Naive thymus-derived CD4-positive, alpha-beta T cell (primary cell): ENCODE measurements at regions not wholly inside any gene's neighbourhood (a gene's known extent, or its start where the extent isn't known, plus 50 kb on each side); places are given as distances from the start of the nearest gene placed in this dataset.

ENCODE experiments used
- ATAC-seq: fragments of 150-1000 bp; cut with Tn5 transposase; 2 replicates; pipeline ENCODE4 v1.10.0; 2021; ENCODE audit warnings: mild to moderate bottlenecking, moderate library complexity
- CTCF ChIA-PET: fragments of 350-600 bp; sonication (Branson Sonifier 250); formaldehyde crosslinking; loops from one replicate; lab custom pipeline; 2021; ENCODE audit warnings: antibody characterized with exemption; lab: Charles Lee
- POLR2A ChIA-PET: fragments of 350-600 bp; sonication (Branson Sonifier 250); formaldehyde crosslinking; loops from one replicate; lab custom pipeline; 2021; ENCODE audit warnings: antibody characterized with exemption, inconsistent platforms; lab: Charles Lee
- DNase-seq, 9 donors: peaks; one replicate each; pipeline versions ENCODE4 v3.0.0 to v3.0.0-alpha.2; 2020 to 2022; ENCODE audit warnings: mixed read lengths in 1 of 9
- H3K27ac ChIP-seq: one replicate; pipeline ENCODE4 v1.7.0; 2013; ENCODE audit warnings: mild to moderate bottlenecking, low read depth, low read length, moderate library complexity
- H3K27me3 ChIP-seq, 2 donors: one replicate each; pipeline ENCODE4 v1.7.0; 2013; ENCODE audit warnings: low read length in 2 of 2, mild to moderate bottlenecking in 2 of 2, moderate library complexity in 2 of 2; ENCODE audit not compliant: control insufficient read depth in 2 of 2, insufficient read depth in 2 of 2
- H3K36me3 ChIP-seq, 3 experiments: 1 replicate in 2 of 3; 2 replicates in 1 of 3; pipeline ENCODE4 v1.7.0; 2013; ENCODE audit warnings: low read length in 3 of 3, mild to moderate bottlenecking in 3 of 3, moderate library complexity in 1 of 3; ENCODE audit not compliant: insufficient read depth in 3 of 3, control insufficient read depth in 2 of 3
- H3K4me1 ChIP-seq, 2 donors: one replicate each; pipeline ENCODE4 v1.7.0; 2013; ENCODE audit warnings: low read length in 2 of 2, mild to moderate bottlenecking in 2 of 2, moderate library complexity in 1 of 2; ENCODE audit not compliant: control insufficient read depth in 2 of 2, insufficient read depth in 2 of 2
- H3K4me3 ChIP-seq: 2 replicates; pipeline ENCODE4 v1.7.0; 2013; ENCODE audit warnings: mild to moderate bottlenecking, low read length
- H3K9me3 ChIP-seq, 3 experiments: 1 replicate in 2 of 3; 2 replicates in 1 of 3; pipeline ENCODE4 v1.7.0; 2013; ENCODE audit warnings: low read length in 3 of 3; ENCODE audit not compliant: control insufficient read depth in 2 of 3
- H3K27ac Mint-ChIP-seq, 9 donors: one replicate each; pipeline ENCODE4 v1.8.0; 2020 to 2022; ENCODE audit warnings: mixed read lengths in 9 of 9, mild to moderate bottlenecking in 8 of 9, moderate library complexity in 5 of 9, inconsistent platforms in 2 of 9
- H3K27me3 Mint-ChIP-seq, 5 donors: one replicate each; pipeline ENCODE4 v1.8.0; 2021 to 2022; ENCODE audit warnings: mixed read lengths in 5 of 5, mild to moderate bottlenecking in 1 of 5
- H3K36me3 Mint-ChIP-seq, 5 donors: one replicate each; pipeline ENCODE4 v1.8.0; 2020 to 2022; ENCODE audit warnings: mixed read lengths in 5 of 5, mild to moderate bottlenecking in 3 of 5, inconsistent platforms in 1 of 5
- H3K4me1 Mint-ChIP-seq, 7 donors: one replicate each; pipeline ENCODE4 v1.8.0; 2020 to 2022; ENCODE audit warnings: mixed read lengths in 7 of 7, mild to moderate bottlenecking in 3 of 7, inconsistent platforms in 1 of 7
- H3K4me3 Mint-ChIP-seq, 10 donors: one replicate each; pipeline ENCODE4 v1.8.0; 2020 to 2022; ENCODE audit warnings: mild to moderate bottlenecking in 10 of 10, mixed read lengths in 10 of 10, moderate library complexity in 6 of 10, inconsistent platforms in 2 of 10
- H3K9me3 Mint-ChIP-seq, 11 donors: one replicate each; pipeline ENCODE4 v1.8.0; 2020 to 2022; ENCODE audit warnings: mixed read lengths in 11 of 11, mild to moderate bottlenecking in 4 of 11, inconsistent platforms in 1 of 11, moderate library complexity in 1 of 11
- intact Hi-C, 2 donors: fragments of 100-400 bp; cut with micrococcal nuclease; formaldehyde crosslinking; loops; one replicate each; pipeline ENCODE4 v1.15.1; 2023

DNA sequence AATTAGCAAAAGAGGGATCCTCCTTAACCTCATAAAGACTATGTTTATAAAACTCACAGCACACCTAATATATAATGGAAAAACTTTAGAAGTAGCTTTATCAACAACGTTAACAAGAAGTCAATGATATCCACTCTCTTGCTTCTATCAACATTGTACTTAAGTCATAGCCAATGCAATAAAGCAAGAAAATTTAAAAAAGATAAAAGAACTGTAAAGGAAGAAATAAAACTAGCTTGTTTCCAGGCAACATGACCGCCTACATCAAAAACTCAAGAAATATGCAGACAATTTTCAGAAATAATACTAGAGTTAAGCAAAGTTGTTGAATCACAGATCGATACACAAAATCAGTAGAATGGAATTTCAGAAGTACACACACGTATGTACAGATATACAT lies 375.5 kb upstream of the SPRED2 start:
- no peak for ATAC-seq
- Histone ChIP-seq H3K27ac (no peak overlapping the region), H3K4me3 (no peak overlapping the region), H3K9me3 (peaks cover 0 to 4% (median 0%) of the 10 kb centered on the region in 3 experiments), H3K27me3 (no peaks in the 10 kb centered on the region), H3K4me1 (no peaks in the 10 kb centered on the region), H3K36me3 (no peaks in the 10 kb centered on the region)
- POLR2A ChIA-PET = no interaction called here
- no peak for DNase-seq
- no peaks in the 10 kb centered on the region for H3K4me1 Mint-ChIP-seq
- intact Hi-C loops = no loop called here
- no peak overlapping the region for H3K4me3 Mint-ChIP-seq
- H3K9me3 Mint-ChIP-seq = peaks cover 0 to 32% (median 4%) of the 10 kb centered on the region in 11 donors
- H3K27ac Mint-ChIP-seq = no peak overlapping the region
- CTCF ChIA-PET = no interaction called here
- H3K36me3 Mint-ChIP-seq = no peaks in the 10 kb centered on the region
- peaks cover 0 to 7% (median 4%) of the 10 kb centered on the region in 5 donors for H3K27me3 Mint-ChIP-seq

DNA sequence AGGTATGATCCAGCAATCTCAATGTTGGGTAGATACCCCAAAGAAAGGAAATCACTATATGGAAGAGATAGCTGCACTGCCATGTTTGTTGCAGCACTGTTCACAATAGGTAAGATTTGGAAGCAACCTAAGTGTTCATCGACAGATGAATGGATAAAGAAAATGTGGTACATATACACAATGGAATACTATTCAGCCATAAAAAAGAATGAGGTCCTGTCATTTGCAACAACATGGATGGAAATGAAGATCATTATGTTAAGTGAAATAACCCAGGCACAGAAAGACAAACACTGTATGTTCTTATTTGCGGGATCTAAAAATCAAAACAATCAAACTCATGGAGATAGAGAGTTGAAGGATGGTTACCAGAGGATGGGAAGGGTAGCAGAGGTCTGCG lies 372.4 kb upstream of the SPRED2 start:
- H3K27me3 ChIP-seq = no peaks in the 10 kb centered on the region
- H3K4me3 ChIP-seq = no peak overlapping the region
- H3K36me3 Mint-ChIP-seq = no peaks in the 10 kb centered on the region
- no peak overlapping the region for H3K27ac ChIP-seq
- no peaks in the 10 kb centered on the region for H3K4me1 ChIP-seq
- peaks cover 0 to 4% (median 0%) of the 10 kb centered on the region in 3 experiments for H3K9me3 ChIP-seq
- H3K27me3 Mint-ChIP-seq = peaks cover 0 to 16% (median 11%) of the 10 kb centered on the region in 5 donors
- DNase-seq (no peak), ATAC-seq (no peak)
- intact Hi-C loops = no loop called here
- H3K4me1 Mint-ChIP-seq = no peaks in the 10 kb centered on the region
- CTCF ChIA-PET = no interaction called here
- no peaks in the 10 kb centered on the region for H3K36me3 ChIP-seq
- no peak overlapping the region for H3K4me3 Mint-ChIP-seq
- no peak overlapping the region for H3K27ac Mint-ChIP-seq
- POLR2A ChIA-PET = no interaction called here
- H3K9me3 Mint-ChIP-seq = peaks cover 0 to 32% (median 4%) of the 10 kb centered on the region in 11 donors

DNA sequence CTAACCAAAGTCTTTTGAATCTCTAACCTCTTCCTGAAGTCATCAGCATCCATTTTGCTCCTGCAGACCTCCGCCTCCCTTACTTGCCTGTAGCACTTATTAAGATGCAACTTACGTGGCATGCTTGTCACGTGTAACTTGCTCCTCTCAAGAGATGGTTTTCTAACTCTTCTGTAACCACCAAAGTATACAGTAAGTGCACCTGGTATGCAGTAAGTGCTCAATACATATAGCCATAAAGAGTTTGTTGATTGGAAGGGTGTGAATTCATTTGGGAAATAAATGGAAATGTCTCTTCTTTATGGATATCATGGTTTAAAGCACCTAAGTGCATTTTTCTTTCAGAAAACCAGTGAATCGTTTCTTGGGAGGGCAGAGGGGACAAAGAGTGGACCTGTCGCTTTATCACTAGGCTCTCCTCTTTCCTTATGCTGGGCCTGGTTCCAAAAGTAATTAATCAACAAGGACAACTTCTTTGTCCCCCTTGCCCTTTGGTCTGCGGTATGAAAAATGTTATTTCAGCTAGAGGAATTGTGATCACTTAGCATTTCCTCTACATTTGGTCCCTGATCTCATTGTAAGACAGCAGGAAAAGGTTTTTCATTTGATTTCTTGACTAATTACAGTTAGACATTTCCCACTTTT lies 370.0 kb upstream of the SPRED2 start:
- no peak overlapping the region for H3K27ac Mint-ChIP-seq
- intact Hi-C loops = no loop called here
- no peak overlapping the region for H3K4me3 Mint-ChIP-seq
- peaks cover 0 to 16% (median 12%) of the 10 kb centered on the region in 5 donors for H3K27me3 Mint-ChIP-seq
- ATAC-seq = no peak
- Histone ChIP-seq H3K27me3 (no peaks in the 10 kb centered on the region), H3K27ac (no peak overlapping the region), H3K4me3 (no peak overlapping the region), H3K4me1 (no peaks in the 10 kb centered on the region), H3K9me3 (no peaks in the 10 kb centered on the region), H3K36me3 (no peaks in the 10 kb centered on the region)
- H3K4me1 Mint-ChIP-seq = no peaks in the 10 kb centered on the region
- no peaks in the 10 kb centered on the region for H3K36me3 Mint-ChIP-seq
- POLR2A ChIA-PET = no interaction called here
- no peak for DNase-seq
- CTCF ChIA-PET = no interaction called here
- peaks cover 0 to 18% (median 5%) of the 10 kb centered on the region in 11 donors for H3K9me3 Mint-ChIP-seq

DNA sequence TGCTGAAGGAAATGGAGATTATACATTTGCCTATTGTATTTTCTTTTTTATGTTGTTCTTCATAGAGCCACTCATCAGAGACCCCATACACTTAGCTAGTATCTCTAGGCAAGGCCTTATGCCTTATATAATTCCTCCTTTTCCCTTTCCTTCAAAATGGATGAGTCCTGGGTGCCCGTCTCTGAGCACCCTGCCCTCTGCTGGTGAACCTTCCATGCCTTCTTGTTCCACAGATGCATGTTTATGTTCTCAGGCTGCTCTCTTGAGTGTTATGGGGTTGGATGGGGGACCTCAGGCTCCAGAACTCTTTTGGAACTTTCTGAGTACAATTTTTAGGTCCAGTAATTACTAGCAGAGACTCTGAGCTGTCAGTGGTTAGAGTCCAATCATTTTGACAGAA lies 368.6 kb upstream of the SPRED2 start:
- Mint-ChIP-seq H3K27me3 (peaks cover 0 to 16% (median 12%) of the 10 kb centered on the region in 5 donors), H3K36me3 (no peaks in the 10 kb centered on the region), H3K9me3 (peaks cover 0 to 13% (median 5%) of the 10 kb centered on the region in 11 donors), H3K4me1 (no peaks in the 10 kb centered on the region), H3K27ac (no peak overlapping the region), H3K4me3 (no peak overlapping the region)
- Histone ChIP-seq H3K9me3 (no peaks in the 10 kb centered on the region), H3K27ac (no peak overlapping the region), H3K4me1 (no peaks in the 10 kb centered on the region), H3K36me3 (no peaks in the 10 kb centered on the region), H3K27me3 (no peaks in the 10 kb centered on the region), H3K4me3 (no peak overlapping the region)
- CTCF ChIA-PET = no interaction called here
- POLR2A ChIA-PET = no interaction called here
- ATAC-seq (no peak), DNase-seq (no peak)
- intact Hi-C loops = no loop called here

DNA sequence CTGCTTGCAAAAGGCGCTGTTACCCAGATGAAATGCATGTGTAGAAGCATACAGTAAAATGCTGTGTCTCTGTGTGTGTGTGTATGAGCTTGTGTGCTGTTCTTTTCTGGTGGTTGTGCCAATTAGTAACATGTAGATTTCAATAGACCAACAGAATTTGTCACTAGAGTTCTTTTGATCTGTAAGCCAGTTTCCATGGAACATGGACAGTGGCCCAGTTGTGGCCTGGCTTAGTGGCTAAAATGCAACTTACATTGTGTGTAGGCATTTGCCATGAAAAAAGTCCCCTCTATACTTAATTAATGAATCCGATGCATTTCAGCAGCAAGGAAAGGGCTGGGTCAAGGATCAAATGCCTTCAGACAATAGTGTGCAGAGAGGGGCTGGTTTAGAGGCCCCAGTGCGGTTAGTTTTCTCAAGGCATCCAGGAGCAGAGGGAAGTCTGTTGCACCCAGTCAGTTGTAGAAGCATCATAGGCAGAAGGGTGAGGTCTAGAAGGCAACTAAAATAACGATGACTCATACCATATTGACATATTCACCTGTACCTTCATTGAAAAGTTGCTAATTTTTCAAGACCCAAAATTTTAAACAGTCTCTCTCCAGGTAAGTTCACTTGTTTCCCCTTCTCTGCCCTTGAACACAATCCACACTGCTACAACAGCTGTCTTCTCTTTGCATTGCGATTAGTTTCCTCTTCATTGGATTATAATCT lies 366.9 kb upstream of the SPRED2 start:
- POLR2A ChIA-PET = no interaction called here

DNA sequence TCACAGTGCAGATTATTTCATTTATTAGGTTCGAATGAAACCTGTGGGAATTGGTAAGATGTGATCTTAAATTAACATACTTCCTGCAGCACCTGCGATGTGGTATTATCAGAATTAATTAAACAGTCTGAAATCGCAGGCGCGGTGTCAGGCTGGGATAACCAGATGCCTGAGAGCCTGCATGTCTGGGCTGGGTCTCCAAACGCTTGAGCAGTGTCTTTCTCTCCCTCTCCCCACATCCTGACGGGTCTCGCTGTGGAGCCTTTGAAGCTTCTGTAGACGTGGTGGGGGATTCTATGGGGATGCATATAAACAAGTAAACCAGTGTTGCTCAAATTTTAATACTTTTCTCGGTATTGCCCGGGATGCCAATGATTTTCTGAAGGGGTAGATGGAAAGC lies 366.2 kb upstream of the SPRED2 start:
- peaks cover 0 to 21% (median 12%) of the 10 kb centered on the region in 5 donors for H3K27me3 Mint-ChIP-seq
- H3K4me1 ChIP-seq = no peaks in the 10 kb centered on the region
- H3K4me3 ChIP-seq = no peak overlapping the region
- DNase-seq (no peak), ATAC-seq (no peak)
- H3K4me3 Mint-ChIP-seq = no peak overlapping the region
- H3K27me3 ChIP-seq = no peaks in the 10 kb centered on the region
- no peaks in the 10 kb centered on the region for H3K4me1 Mint-ChIP-seq
- H3K9me3 Mint-ChIP-seq = peaks cover 0 to 6% (median 0%) of the 10 kb centered on the region in 11 donors
- no peak overlapping the region for H3K27ac ChIP-seq
- no peaks in the 10 kb centered on the region for H3K36me3 Mint-ChIP-seq
- ChIA-PET POLR2A (no interaction called here), CTCF (no interaction called here)
- H3K36me3 ChIP-seq = no peaks in the 10 kb centered on the region
- no peak overlapping the region for H3K27ac Mint-ChIP-seq
- intact Hi-C loops = no loop called here
- no peaks in the 10 kb centered on the region for H3K9me3 ChIP-seq

More for the DNA sequence above, 366.9 kb upstream of the SPRED2 start:
- Histone ChIP-seq H3K36me3 (no peaks in the 10 kb centered on the region), H3K27ac (no peak overlapping the region), H3K27me3 (no peaks in the 10 kb centered on the region), H3K4me3 (no peak overlapping the region), H3K9me3 (no peaks in the 10 kb centered on the region), H3K4me1 (no peaks in the 10 kb centered on the region)
- no peaks in the 10 kb centered on the region for H3K4me1 Mint-ChIP-seq
- H3K9me3 Mint-ChIP-seq = peaks cover 0 to 6% (median under 1%) of the 10 kb centered on the region in 11 donors
- peaks cover 0 to 19% (median 12%) of the 10 kb centered on the region in 5 donors for H3K27me3 Mint-ChIP-seq
- CTCF ChIA-PET = no interaction called here
- intact Hi-C loops = no loop called here
- no peaks in the 10 kb centered on the region for H3K36me3 Mint-ChIP-seq
- H3K4me3 Mint-ChIP-seq = no peak overlapping the region
- H3K27ac Mint-ChIP-seq = no peak overlapping the region
- ATAC-seq = no peak
- no peak for DNase-seq

DNA sequence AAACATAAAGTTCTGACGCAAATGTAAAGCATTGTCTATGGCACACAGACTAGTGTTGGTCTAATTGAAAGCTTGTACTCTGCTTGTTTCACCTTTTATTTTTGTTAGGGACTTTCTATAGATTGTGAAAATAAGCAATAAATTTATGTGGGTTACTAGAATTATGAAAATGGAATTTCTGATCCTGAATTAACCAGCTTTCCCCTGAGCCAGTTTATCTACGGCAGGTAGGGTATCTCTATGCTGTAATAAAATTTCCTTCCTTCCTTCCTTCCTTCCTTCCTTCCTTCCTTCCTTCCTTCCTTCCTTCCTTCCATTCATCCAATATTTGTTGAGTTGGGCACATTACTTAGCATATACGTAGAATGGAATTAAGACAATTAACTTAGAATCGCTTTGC lies 362.6 kb upstream of the SPRED2 start:
- CTCF ChIA-PET = no interaction called here
- Histone ChIP-seq H3K27ac (no peak overlapping the region), H3K4me3 (no peak overlapping the region), H3K9me3 (no peaks in the 10 kb centered on the region), H3K36me3 (no peaks in the 10 kb centered on the region), H3K27me3 (no peaks in the 10 kb centered on the region), H3K4me1 (no peaks in the 10 kb centered on the region)
- no peak overlapping the region for H3K27ac Mint-ChIP-seq
- H3K36me3 Mint-ChIP-seq = no peaks in the 10 kb centered on the region
- H3K4me1 Mint-ChIP-seq = no peaks in the 10 kb centered on the region
- POLR2A ChIA-PET = no interaction called here
- peaks cover 0 to 6% (median 0%) of the 10 kb centered on the region in 11 donors for H3K9me3 Mint-ChIP-seq
- H3K4me3 Mint-ChIP-seq = no peak overlapping the region
- ATAC-seq = no peak
- peaks cover 0 to 14% (median 6%) of the 10 kb centered on the region in 5 donors for H3K27me3 Mint-ChIP-seq
- intact Hi-C loops = no loop called here
- no peak for DNase-seq
